ENCODE measurements at regions not wholly inside any gene's neighbourhood (a gene's known extent, or its start where the extent isn't known, plus 50 kb on each side); places are given as distances from the start of the nearest gene placed in this dataset.
"Not testable (repeated sequence)": the region's sequence is repeated elsewhere in the genome, so short reads cannot be mapped to it uniquely, and the experiment has no call there.

- CTCF ChIA-PET = no interaction called here
Observed at GRCh38 chrX:39779952-39780783, 317.6 kb downstream of the BCOR start.

GRCh38 chrX:39782276-39782675 is 315.5 kb downstream of the BCOR start:
- no peaks in the 10 kb centered on the region for H3K27me3 Mint-ChIP-seq
- H3K4me3 Mint-ChIP-seq = no peak overlapping the region
- peaks cover 11% of the 10 kb centered on the region for H3K4me1 Mint-ChIP-seq
- H3K36me3 Mint-ChIP-seq = no peaks in the 10 kb centered on the region
- peaks cover 4% of the 10 kb centered on the region for H3K9me3 Mint-ChIP-seq
- H3K27ac Mint-ChIP-seq = no peak overlapping the region
- no peak for DNase-seq
- CTCF ChIA-PET = no interaction called here

More at GRCh38 chrX:39779952-39780783, 317.6 kb downstream of the BCOR start:
- no peaks in the 10 kb centered on the region for H3K27me3 Mint-ChIP-seq
- no peaks in the 10 kb centered on the region for H3K36me3 Mint-ChIP-seq
- H3K4me1 Mint-ChIP-seq = peaks cover 21% of the 10 kb centered on the region
- H3K4me3 Mint-ChIP-seq = no peak overlapping the region
- DNase-seq = no peak
- peaks cover 4% of the 10 kb centered on the region for H3K9me3 Mint-ChIP-seq
- H3K27ac Mint-ChIP-seq = no peak overlapping the region

GRCh38 chrX:39787999-39788398 is 309.8 kb downstream of the BCOR start:
- Mint-ChIP-seq H3K27ac (no peak overlapping the region), H3K27me3 (no peaks in the 10 kb centered on the region), H3K4me1 (peaks cover 2% of the 10 kb centered on the region), H3K4me3 (no peak overlapping the region), H3K9me3 (no peaks in the 10 kb centered on the region), H3K36me3 (no peaks in the 10 kb centered on the region)
- CTCF ChIA-PET = no interaction called here
- DNase-seq = no peak

- H3K27me3 Mint-ChIP-seq = no peaks in the 10 kb centered on the region
- peaks cover 2% of the 10 kb centered on the region for H3K4me1 Mint-ChIP-seq
- H3K9me3 Mint-ChIP-seq = no peaks in the 10 kb centered on the region
- no peak for DNase-seq
- H3K36me3 Mint-ChIP-seq = no peaks in the 10 kb centered on the region
- CTCF ChIA-PET = no interaction called here
- H3K4me3 Mint-ChIP-seq = no peak overlapping the region
- no peak overlapping the region for H3K27ac Mint-ChIP-seq
Observed at GRCh38 chrX:39788521-39788920, 309.2 kb downstream of the BCOR start.

GRCh38 chrX:39791691-39792090 is 306.1 kb downstream of the BCOR start:
- Mint-ChIP-seq H3K9me3 (no peaks in the 10 kb centered on the region), H3K27me3 (no peaks in the 10 kb centered on the region), H3K4me1 (peaks cover 2% of the 10 kb centered on the region), H3K4me3 (no peak overlapping the region), H3K36me3 (no peaks in the 10 kb centered on the region), H3K27ac (no peak overlapping the region)
- CTCF ChIA-PET = no interaction called here
- no peak for DNase-seq

GRCh38 chrX:39795605-39796004 is 302.2 kb downstream of the BCOR start:
- H3K4me1 Mint-ChIP-seq = peaks cover 2% of the 10 kb centered on the region
- no peaks in the 10 kb centered on the region for H3K9me3 Mint-ChIP-seq
- DNase-seq = no peak
- CTCF ChIA-PET = no interaction called here
- H3K4me3 Mint-ChIP-seq = no peak overlapping the region
- H3K27me3 Mint-ChIP-seq = no peaks in the 10 kb centered on the region
- H3K36me3 Mint-ChIP-seq = no peaks in the 10 kb centered on the region
- no peak overlapping the region for H3K27ac Mint-ChIP-seq

- Mint-ChIP-seq H3K9me3 (no peaks in the 10 kb centered on the region), H3K4me3 (no peak overlapping the region), H3K36me3 (no peaks in the 10 kb centered on the region), H3K27ac (no peak overlapping the region), H3K4me1 (peaks cover 2% of the 10 kb centered on the region), H3K27me3 (no peaks in the 10 kb centered on the region)
- DNase-seq = no peak
- CTCF ChIA-PET = no interaction called here
Observed at GRCh38 chrX:39796856-39797255, 300.9 kb downstream of the BCOR start.

- H3K27me3 Mint-ChIP-seq, CTCF ChIA-PET, H3K27ac Mint-ChIP-seq, H3K36me3 Mint-ChIP-seq, H3K4me1 Mint-ChIP-seq, H3K4me3 Mint-ChIP-seq, H3K9me3 Mint-ChIP-seq, DNase-seq: not testable (repeated sequence)
Observed at GRCh38 chrX:39798488-39798887, 299.3 kb downstream of the BCOR start.

GRCh38 chrX:39802354-39802753 is 295.4 kb downstream of the BCOR start:
- Mint-ChIP-seq H3K4me3 (no peak overlapping the region), H3K9me3 (no peaks in the 10 kb centered on the region), H3K27ac (no peak overlapping the region), H3K27me3 (no peaks in the 10 kb centered on the region), H3K36me3 (no peaks in the 10 kb centered on the region), H3K4me1 (no peaks in the 10 kb centered on the region)
- CTCF ChIA-PET = no interaction called here
- no peak for DNase-seq

- no peaks in the 10 kb centered on the region for H3K4me1 Mint-ChIP-seq
- DNase-seq = no peak
- H3K27ac Mint-ChIP-seq = no peak overlapping the region
- H3K4me3 Mint-ChIP-seq = no peak overlapping the region
- no peaks in the 10 kb centered on the region for H3K36me3 Mint-ChIP-seq
- no peaks in the 10 kb centered on the region for H3K9me3 Mint-ChIP-seq
- no peaks in the 10 kb centered on the region for H3K27me3 Mint-ChIP-seq
- CTCF ChIA-PET = no interaction called here
Observed at GRCh38 chrX:39802908-39803307, 294.9 kb downstream of the BCOR start.

- Mint-ChIP-seq H3K27me3 (no peaks in the 10 kb centered on the region), H3K27ac (no peak overlapping the region), H3K4me3 (no peak overlapping the region), H3K4me1 (no peaks in the 10 kb centered on the region), H3K9me3 (no peaks in the 10 kb centered on the region), H3K36me3 (no peaks in the 10 kb centered on the region)
- no peak for DNase-seq
- CTCF ChIA-PET = no interaction called here
Observed at GRCh38 chrX:39805022-39805421, 292.7 kb downstream of the BCOR start.

GRCh38 chrX:39805825-39806224 is 291.9 kb downstream of the BCOR start:
- Mint-ChIP-seq H3K4me1 (no peaks in the 10 kb centered on the region), H3K27me3 (peaks cover 6% of the 10 kb centered on the region), H3K4me3 (no peak overlapping the region), H3K9me3 (no peaks in the 10 kb centered on the region), H3K36me3 (no peaks in the 10 kb centered on the region), H3K27ac (no peak overlapping the region)
- DNase-seq = no peak
- CTCF ChIA-PET = no interaction called here

- no peak overlapping the region for H3K27ac Mint-ChIP-seq
- no peaks in the 10 kb centered on the region for H3K9me3 Mint-ChIP-seq
- DNase-seq = no peak
- CTCF ChIA-PET = no interaction called here
- peaks cover 6% of the 10 kb centered on the region for H3K27me3 Mint-ChIP-seq
- no peaks in the 10 kb centered on the region for H3K4me1 Mint-ChIP-seq
- no peak overlapping the region for H3K4me3 Mint-ChIP-seq
- H3K36me3 Mint-ChIP-seq = no peaks in the 10 kb centered on the region
Observed at GRCh38 chrX:39808471-39808917, 289.3 kb downstream of the BCOR start.

- CTCF ChIA-PET = interaction anchor here (1.0 kb wide), 1 partner anchor 78 kb away, joined by 3 read pairs; no protein-coding TSS in a partner anchor
Observed at GRCh38 chrX:39809331-39809730, 288.4 kb downstream of the BCOR start.

GRCh38 chrX:39810901-39811300 is 286.9 kb downstream of the BCOR start:
- Mint-ChIP-seq H3K4me1 (peaks cover 12% of the 10 kb centered on the region), H3K27ac (no peak overlapping the region), H3K27me3 (peaks cover 6% of the 10 kb centered on the region), H3K36me3 (no peaks in the 10 kb centered on the region), H3K9me3 (no peaks in the 10 kb centered on the region), H3K4me3 (no peak overlapping the region)
- CTCF ChIA-PET = no interaction called here
- DNase-seq = no peak

More at GRCh38 chrX:39809331-39809730, 288.4 kb downstream of the BCOR start:
- DNase-seq = no peak
- H3K27ac Mint-ChIP-seq = no peak overlapping the region
- H3K27me3 Mint-ChIP-seq = peaks cover 6% of the 10 kb centered on the region
- H3K36me3 Mint-ChIP-seq = no peaks in the 10 kb centered on the region
- H3K4me1 Mint-ChIP-seq = peaks cover 2% of the 10 kb centered on the region
- H3K9me3 Mint-ChIP-seq = no peaks in the 10 kb centered on the region
- H3K4me3 Mint-ChIP-seq = no peak overlapping the region
